ENCODE measurements at regions not wholly inside any gene's neighbourhood (a gene's known extent, or its start where the extent isn't known, plus 50 kb on each side); places are given as distances from the start of the nearest gene placed in this dataset.

DNA sequence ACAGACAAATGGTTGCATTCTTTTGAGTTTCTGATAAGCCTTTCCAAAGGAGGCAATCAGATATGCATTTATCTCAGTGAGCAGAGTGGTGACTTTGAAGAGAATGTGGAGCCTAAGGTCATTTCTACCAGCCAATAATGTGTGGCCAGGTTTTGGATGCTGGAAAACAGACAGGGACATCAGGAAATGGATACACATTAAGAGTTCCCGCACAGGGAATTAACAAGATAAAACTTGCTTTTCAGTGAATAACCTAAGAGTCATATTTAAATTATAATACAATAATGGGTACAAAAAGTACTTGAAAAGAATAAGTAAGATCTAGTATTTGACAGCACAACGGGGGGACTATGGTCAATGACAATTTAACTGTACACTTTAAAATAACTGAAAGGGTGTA lies 492.3 kb upstream of the FAM241A start:
- Histone ChIP-seq H3K4me3 (no peak overlapping the region), H3K27ac (no peak overlapping the region), H3K4me1 (replicated peaks in 1 of 2) (no peaks in the 10 kb centered on the region)
- 78 to 100% (median 93%) methylated on average over 1 to 2 of the region's 2 CpGs; no CpG with 5 or more reads in 2 of the 10 experiments for WGBS, 10 experiments
- in situ Hi-C loops (cut with MboI; ENCODE audit: low pct_unique_long_range_greater_than_20kb in 2 of 9, low sequenced_read_pairs in 9 of 9, unreplicated experiment in 9 of 9) = loop anchor here in 1 of 9 experiments (10.0 kb wide), 1 partner anchor 202 kb away; no protein-coding TSS in a partner anchor
- no peak for ATAC-seq (replicated peaks in 6 of 8)

DNA sequence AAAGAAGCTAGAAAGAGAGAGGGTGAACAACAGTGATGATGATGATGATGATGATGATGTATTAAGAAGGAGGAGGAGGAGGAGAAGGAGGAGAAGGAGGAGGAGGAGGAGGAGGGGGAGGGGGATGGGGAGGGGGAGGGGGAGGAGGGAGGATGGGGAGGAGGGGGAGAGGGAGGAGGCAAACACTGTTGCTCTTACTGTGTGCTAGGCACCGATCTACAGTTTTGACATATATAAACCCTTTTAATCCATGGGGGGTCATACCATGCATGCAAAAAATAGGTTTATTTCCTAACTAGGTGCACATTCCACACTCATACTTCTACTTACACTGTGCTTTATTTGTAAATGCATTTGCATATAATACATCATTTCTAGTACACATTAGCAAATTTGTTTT lies 482.8 kb upstream of the FAM241A start:
- Histone ChIP-seq H3K27ac (no peak overlapping the region), H3K4me1 (replicated peaks in 1 of 2) (no peaks in the 10 kb centered on the region), H3K4me3 (no peak overlapping the region)
- ATAC-seq (replicated peaks in 6 of 8) = peak in 1 of 8 experiments; percentile 18
- in situ Hi-C loops (cut with MboI; ENCODE audit: low pct_unique_long_range_greater_than_20kb in 2 of 9, low sequenced_read_pairs in 9 of 9, unreplicated experiment in 9 of 9) = no loop called here
- no CpG with 5 or more reads among the region's 1 CpG for WGBS, 10 experiments

DNA sequence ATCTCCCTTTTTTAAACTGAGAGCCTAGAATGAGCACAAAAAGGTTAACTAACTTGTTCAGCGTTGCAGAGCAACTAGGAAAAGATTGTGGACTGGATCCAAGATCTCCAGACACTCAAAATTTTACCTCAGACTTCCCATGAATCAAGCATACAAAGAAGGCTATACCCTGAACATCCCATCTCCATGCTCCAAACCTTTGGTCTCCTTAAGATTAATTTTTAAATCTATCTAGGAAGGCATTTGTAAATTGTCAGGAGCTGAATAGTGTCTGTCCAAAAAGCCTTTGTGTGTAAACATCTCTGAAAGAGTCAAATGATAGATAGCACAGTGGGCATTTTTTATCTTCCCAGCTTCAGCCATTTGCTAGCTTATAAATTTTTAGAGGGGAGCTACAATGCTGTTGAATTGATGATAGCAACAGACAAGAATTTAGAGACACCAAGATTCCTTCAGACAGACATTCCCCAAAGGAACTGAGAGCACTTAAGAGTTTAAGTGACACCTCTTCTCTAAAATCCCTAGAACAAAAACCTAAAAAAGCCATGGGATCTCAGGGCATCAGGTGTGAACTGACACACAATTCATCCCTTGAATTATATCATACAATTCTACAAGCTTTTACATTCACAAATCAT lies 480.8 kb upstream of the FAM241A start:
- H3K27ac ChIP-seq = no peak overlapping the region
- WGBS, 10 experiments = 0 to 100% (median 63%) methylated on average over 1 of the region's 1 CpG; no CpG with 5 or more reads in 1 of the 10 experiments
- H3K4me3 ChIP-seq = no peak overlapping the region
- in situ Hi-C loops (cut with MboI; ENCODE audit: low pct_unique_long_range_greater_than_20kb in 2 of 9, low sequenced_read_pairs in 9 of 9, unreplicated experiment in 9 of 9) = no loop called here
- ATAC-seq (replicated peaks in 6 of 8) = peak in 1 of 8 experiments; percentile 94
- H3K4me1 ChIP-seq (replicated peaks in 1 of 2) = no peaks in the 10 kb centered on the region

DNA sequence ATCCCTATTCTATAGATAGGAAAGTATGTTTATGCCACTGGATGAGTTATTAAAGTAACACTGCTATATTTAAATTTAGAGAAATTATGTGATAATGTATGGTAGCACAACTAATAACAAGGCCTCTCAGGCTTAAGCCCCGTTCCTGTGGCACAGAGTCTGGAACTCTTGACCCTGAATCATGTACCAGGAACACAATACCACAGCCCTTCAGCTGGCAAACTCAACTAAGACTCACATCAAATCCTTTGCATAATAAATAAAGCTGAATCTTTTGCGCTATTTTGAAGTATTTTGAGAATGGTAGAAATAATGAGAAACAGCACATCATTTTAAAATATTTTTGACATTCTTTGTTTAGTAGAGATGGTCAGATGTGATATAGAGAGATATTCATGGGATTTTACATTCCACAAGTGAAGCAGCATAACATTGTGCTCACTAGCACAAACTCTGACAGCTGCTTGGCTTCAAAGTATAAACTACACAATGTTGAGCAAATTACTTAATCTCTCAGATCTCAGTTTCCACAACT lies 478.4 kb upstream of the FAM241A start:
- ATAC-seq (replicated peaks in 6 of 8) = no peak
- in situ Hi-C loops (cut with MboI; ENCODE audit: low pct_unique_long_range_greater_than_20kb in 2 of 9, low sequenced_read_pairs in 9 of 9, unreplicated experiment in 9 of 9) = no loop called here
- Histone ChIP-seq H3K27ac (no peak overlapping the region), H3K4me1 (replicated peaks in 1 of 2) (no peaks in the 10 kb centered on the region), H3K4me3 (no peak overlapping the region)
- 17 to 100% (median 100%) methylated on average over 1 to 2 of the region's 2 CpGs; no CpG with 5 or more reads in 2 of the 10 experiments for WGBS, 10 experiments

DNA sequence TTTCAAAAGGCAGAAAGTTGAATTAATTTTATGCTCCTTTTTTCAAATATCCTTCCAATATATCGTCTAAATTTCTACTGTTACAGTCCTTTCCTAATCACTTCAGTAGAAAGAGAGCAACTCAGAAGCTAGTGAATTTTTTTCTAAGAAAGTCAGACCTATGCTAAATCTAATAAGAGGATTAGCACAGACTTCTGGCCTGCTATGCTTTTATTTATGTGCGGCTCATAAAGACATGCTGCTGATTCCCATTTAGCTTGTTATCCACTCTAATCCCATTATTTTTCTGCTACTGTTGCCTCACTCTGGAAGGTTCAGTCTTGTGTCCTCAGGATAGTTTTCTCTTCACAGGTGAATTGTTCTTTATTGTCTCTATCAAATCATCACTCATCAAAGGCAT lies 473.5 kb upstream of the FAM241A start:
- Histone ChIP-seq H3K4me1 (replicated peaks in 1 of 2) (no peaks in the 10 kb centered on the region), H3K27ac (no peak overlapping the region), H3K4me3 (no peak overlapping the region)
- in situ Hi-C loops (cut with MboI; ENCODE audit: low pct_unique_long_range_greater_than_20kb in 2 of 9, low sequenced_read_pairs in 9 of 9, unreplicated experiment in 9 of 9) = no loop called here
- ATAC-seq (replicated peaks in 6 of 8) = no peak
- WGBS, 10 experiments = 11 to 100% (median 49%) methylated on average over 1 to 2 of the region's 2 CpGs

DNA sequence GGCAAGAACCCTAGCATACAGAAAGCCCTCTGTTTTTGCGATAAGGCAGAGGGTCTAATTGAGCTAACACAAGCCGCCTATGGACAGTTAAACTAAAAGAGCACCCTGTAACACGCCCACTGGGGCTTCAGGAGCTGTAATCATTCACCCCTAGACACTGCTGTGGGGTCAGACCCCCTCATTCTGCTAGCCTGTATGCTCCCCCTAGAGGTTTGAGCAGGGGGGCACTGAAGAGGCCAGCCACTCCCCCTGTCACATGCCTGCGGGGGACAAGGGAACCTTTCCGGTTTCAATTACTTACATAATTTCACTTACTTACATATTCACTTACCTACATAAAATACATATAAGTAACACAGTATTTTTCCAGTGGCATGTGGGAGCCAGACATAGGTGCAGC lies 469.5 kb upstream of the FAM241A start:
- WGBS, 10 experiments = 84 to 100% (median 95%) methylated on average over 1 to 4 of the region's 5 CpGs; no CpG with 5 or more reads in 5 of the 10 experiments
- no peak overlapping the region for H3K27ac ChIP-seq
- ATAC-seq (replicated peaks in 6 of 8) = no peak
- H3K4me3 ChIP-seq = no peak overlapping the region
- in situ Hi-C loops (cut with MboI; ENCODE audit: low pct_unique_long_range_greater_than_20kb in 2 of 9, low sequenced_read_pairs in 9 of 9, unreplicated experiment in 9 of 9) = no loop called here
- no peaks in the 10 kb centered on the region for H3K4me1 ChIP-seq (replicated peaks in 1 of 2)

DNA sequence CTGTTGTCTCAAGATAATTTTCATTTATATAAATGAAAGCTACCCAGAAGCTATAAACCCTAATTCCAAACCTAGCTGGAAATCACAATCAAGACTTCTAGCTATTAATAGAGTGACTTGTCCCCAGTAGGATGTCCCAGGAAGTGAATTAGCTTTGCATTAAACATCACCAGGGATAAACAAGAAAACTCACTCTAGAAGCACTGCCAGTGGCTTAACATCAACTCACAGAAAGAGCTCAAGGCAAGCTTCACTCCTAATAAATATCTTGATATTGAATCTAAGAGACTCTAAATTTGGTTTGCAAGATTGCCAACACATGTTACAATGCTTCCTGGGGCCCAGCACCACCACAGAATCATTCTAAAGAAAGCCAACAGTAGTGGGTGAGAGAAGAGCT lies 468.7 kb upstream of the FAM241A start:
- no peaks in the 10 kb centered on the region for H3K4me1 ChIP-seq (replicated peaks in 1 of 2)
- in situ Hi-C loops (cut with MboI; ENCODE audit: low pct_unique_long_range_greater_than_20kb in 2 of 9, low sequenced_read_pairs in 9 of 9, unreplicated experiment in 9 of 9) = no loop called here
- H3K27ac ChIP-seq = no peak overlapping the region
- no peak overlapping the region for H3K4me3 ChIP-seq
- no peak for ATAC-seq (replicated peaks in 6 of 8)

DNA sequence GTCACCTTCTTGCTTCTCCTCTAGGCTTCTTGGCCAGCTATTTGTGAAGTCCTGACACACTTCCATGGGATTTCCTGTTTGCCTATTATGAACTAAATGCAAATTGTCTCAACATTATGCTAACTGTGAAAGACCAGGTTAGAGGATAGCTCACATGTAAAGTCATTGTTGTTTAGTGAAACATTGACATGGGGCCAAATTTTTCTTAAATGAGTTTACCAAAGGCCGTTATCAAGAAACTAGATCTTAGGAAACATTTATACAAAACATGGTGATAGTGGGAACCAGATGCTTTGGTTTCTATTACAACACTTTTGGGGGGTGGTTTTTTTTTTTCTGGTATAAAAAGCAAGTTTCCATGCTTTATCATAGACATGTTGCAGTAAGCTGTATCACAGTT lies 466.8 kb upstream of the FAM241A start:
- H3K27ac ChIP-seq = no peak overlapping the region
- no peak overlapping the region for H3K4me3 ChIP-seq
- WGBS, 10 experiments = 0 to 100% (median 60%) methylated on average over 1 of the region's 1 CpG; no CpG with 5 or more reads in 1 of the 10 experiments
- in situ Hi-C loops (cut with MboI; ENCODE audit: low pct_unique_long_range_greater_than_20kb in 2 of 9, low sequenced_read_pairs in 9 of 9, unreplicated experiment in 9 of 9) = no loop called here
- peak in 3 of 8 experiments; percentile 59 to 88 (median 86) for ATAC-seq (replicated peaks in 6 of 8)
- no peaks in the 10 kb centered on the region for H3K4me1 ChIP-seq (replicated peaks in 1 of 2)

DNA sequence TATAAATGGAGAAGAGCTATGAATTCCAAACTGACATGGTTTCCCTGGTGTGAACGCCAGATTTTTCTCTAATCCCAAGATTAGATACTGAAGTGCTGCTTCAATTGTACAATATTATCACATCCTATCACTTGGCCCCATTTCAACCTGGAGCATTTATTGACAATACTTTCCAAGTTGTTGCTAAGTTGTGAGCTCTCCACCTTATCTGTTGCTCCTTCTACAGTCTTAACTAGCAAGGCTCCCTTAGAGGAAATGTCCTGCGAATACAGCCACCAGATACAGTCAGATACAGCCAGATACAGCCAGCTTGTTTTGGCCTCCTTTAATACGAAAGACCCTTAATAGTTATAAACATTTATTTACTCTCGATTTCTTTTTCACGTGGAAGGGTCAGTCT lies 466.3 kb upstream of the FAM241A start:
- 72 to 95% (median 86%) methylated on average over 1 to 5 of the region's 5 CpGs; no CpG with 5 or more reads in 1 of the 10 experiments for WGBS, 10 experiments
- Histone ChIP-seq H3K4me1 (replicated peaks in 1 of 2) (no peaks in the 10 kb centered on the region), H3K4me3 (no peak overlapping the region), H3K27ac (no peak overlapping the region)
- ATAC-seq (replicated peaks in 6 of 8) = no peak
- in situ Hi-C loops (cut with MboI; ENCODE audit: low pct_unique_long_range_greater_than_20kb in 2 of 9, low sequenced_read_pairs in 9 of 9, unreplicated experiment in 9 of 9) = no loop called here

DNA sequence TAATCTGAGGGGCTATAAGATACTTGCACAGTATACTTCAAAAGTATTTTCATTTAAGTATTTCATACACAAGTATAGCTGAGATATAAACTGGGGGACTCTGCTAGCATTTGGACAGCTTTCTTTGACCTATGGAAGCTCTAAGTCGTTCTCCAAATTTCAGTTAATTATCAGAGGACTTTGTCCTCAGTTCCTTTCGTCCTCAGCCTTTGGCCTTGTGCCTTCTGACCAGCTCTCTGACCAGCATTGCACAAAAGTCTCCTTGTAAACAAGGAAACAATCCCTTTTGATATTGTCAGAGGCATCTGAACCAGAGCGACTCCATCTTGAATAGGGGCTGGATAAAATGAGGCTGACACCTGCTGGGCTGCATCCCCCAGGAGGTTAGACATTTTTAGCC lies 464.0 kb upstream of the FAM241A start:
- in situ Hi-C loops (cut with MboI; ENCODE audit: low pct_unique_long_range_greater_than_20kb in 2 of 9, low sequenced_read_pairs in 9 of 9, unreplicated experiment in 9 of 9) = no loop called here
- WGBS, 10 experiments = 31 to 95% (median 80%) methylated on average over 1 to 3 of the region's 3 CpGs; no CpG with 5 or more reads in 1 of the 10 experiments
- ATAC-seq (replicated peaks in 6 of 8) = no peak
- Histone ChIP-seq H3K27ac (no peak overlapping the region), H3K4me3 (no peak overlapping the region), H3K4me1 (replicated peaks in 1 of 2) (no peaks in the 10 kb centered on the region)

DNA sequence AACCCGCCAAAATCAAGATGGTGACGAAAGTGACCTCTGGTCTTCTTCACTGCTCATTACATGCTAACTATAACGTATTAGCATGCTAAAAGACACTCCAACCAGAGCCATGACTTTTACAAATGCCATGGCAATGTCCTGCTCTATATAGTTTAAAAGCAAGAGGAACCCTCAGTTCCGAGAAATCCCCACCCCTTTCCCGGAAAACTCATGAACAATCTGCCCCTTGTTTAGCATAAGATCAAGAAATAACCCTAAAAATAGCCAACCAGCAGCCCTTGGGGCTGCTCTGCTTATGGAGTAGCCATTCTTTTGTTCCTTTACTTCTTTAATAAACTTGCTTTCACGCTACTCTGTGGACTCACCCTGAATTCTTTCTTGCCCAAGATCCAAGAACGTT lies 463.5 kb upstream of the FAM241A start:
- Histone ChIP-seq H3K4me3 (no peak overlapping the region), H3K4me1 (replicated peaks in 1 of 2) (no peaks in the 10 kb centered on the region), H3K27ac (no peak overlapping the region)
- in situ Hi-C loops (cut with MboI; ENCODE audit: low pct_unique_long_range_greater_than_20kb in 2 of 9, low sequenced_read_pairs in 9 of 9, unreplicated experiment in 9 of 9) = no loop called here
- WGBS, 10 experiments = 74 to 98% (median 91%) methylated on average over 4 to 7 of the region's 7 CpGs; no CpG with 5 or more reads in 1 of the 10 experiments
- no peak for ATAC-seq (replicated peaks in 6 of 8)

DNA sequence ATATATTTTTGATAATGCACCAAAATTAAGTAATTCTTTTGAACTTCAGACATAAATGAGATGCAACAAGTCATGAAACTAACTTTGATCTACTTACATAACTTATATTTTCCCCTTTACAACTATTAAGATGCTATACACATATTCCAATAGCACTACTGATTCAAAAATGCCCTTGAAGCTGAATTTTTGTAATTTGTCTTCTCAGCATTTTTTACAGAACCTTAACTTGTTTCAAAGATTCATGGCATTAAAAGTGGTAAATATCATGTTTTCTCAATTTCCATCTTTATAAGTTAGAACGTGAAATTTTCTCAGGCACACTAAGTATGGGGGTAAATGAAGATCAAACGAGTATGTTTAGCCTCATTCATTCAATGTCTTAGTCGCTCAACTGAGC lies 460.0 kb upstream of the FAM241A start:
- in situ Hi-C loops (cut with MboI; ENCODE audit: low pct_unique_long_range_greater_than_20kb in 2 of 9, low sequenced_read_pairs in 9 of 9, unreplicated experiment in 9 of 9) = no loop called here
- ATAC-seq (replicated peaks in 6 of 8) = no peak
- 76 to 96% (median 92%) methylated on average over 2 to 3 of the region's 3 CpGs; no CpG with 5 or more reads in 1 of the 10 experiments for WGBS, 10 experiments
- H3K4me1 ChIP-seq (replicated peaks in 1 of 2) = no peaks in the 10 kb centered on the region
- H3K4me3 ChIP-seq = no peak overlapping the region
- H3K27ac ChIP-seq = no peak overlapping the region

DNA sequence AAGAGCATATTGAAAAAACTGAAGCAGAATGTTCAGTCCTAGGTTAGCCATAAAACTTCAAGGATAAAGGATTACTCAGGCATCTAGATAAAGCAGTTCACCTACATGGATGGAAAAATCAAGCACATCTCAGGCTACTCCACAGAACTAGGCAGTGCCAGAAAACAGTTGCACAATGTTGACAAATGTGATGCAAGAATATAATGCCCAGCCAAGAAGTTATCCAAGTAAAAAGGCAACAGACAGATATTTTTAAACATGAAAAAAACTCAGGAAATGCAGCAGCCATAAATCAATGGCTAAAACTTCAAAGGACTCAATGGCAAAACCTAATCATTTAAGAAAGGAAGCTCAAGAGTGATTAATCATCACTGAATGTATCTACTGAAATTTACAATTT lies 456.0 kb upstream of the FAM241A start:
- no peak overlapping the region for H3K4me3 ChIP-seq
- ATAC-seq (replicated peaks in 6 of 8) = peak in 3 of 8 experiments; percentile 50 to 85 (median 82)
- H3K4me1 ChIP-seq (replicated peaks in 1 of 2) = no peaks in the 10 kb centered on the region
- no peak overlapping the region for H3K27ac ChIP-seq
- in situ Hi-C loops (cut with MboI; ENCODE audit: low pct_unique_long_range_greater_than_20kb in 2 of 9, low sequenced_read_pairs in 9 of 9, unreplicated experiment in 9 of 9) = no loop called here

DNA sequence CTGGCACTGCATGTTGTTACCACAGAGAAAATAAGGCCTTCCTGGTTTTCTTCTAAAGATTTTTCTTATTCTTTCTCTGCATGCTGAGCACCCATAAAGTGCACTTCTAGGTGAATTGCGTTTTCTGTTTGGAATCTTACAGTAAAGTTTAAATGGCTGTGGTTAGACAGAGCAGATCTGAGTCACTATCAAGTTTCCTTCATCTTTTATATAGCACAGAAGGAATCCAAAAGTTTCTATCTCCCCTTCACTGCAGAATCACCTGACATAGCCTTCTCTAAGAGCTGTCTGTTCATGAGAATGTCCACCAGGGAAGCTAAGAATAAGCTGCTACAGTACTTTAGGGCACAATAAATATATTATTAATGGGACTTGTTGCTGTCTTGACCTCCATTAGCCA lies 455.5 kb upstream of the FAM241A start:
- no peak overlapping the region for H3K27ac ChIP-seq

More for the DNA sequence above, 455.5 kb upstream of the FAM241A start:
- peak in 2 of 8 experiments; percentile 42 for ATAC-seq (replicated peaks in 6 of 8)
- Histone ChIP-seq H3K4me3 (no peak overlapping the region), H3K4me1 (replicated peaks in 1 of 2) (no peaks in the 10 kb centered on the region)
- 0 to 100% (median 15%) methylated on average over 1 of the region's 1 CpG for WGBS, 10 experiments
- in situ Hi-C loops (cut with MboI; ENCODE audit: low pct_unique_long_range_greater_than_20kb in 2 of 9, low sequenced_read_pairs in 9 of 9, unreplicated experiment in 9 of 9) = no loop called here

Measured in motor neuron (in vitro differentiated cells).